PC-3 (cell line): ENCODE measurements at regions not wholly inside any gene's neighbourhood (a gene's known extent, or its start where the extent isn't known, plus 50 kb on each side); places are given as distances from the start of the nearest gene placed in this dataset.

Experiments used
- ATAC-seq: fragments of 200-7000 bp; cut with Tn5 transposase; 2 replicates; pipeline ENCODE4 v1.9.1; 2020; ENCODE audit warnings: mild to moderate bottlenecking, moderate library complexity
- BruUV-seq: library from RNA; stranded (reverse); fragments of 400-500 nt; replicated peaks from 2 replicates; lab custom pipeline; 2021; lab: Mats Ljungman, UMichigan
- CTCF ChIA-PET: fragments of 300-600 bp; sonication (Branson Sonifier 250); formaldehyde crosslinking; loops from one replicate; lab custom pipeline; 2022; ENCODE audit warnings: antibody characterized with exemption; lab: Charles Lee
- POLR2A ChIA-PET: fragments of 300-600 bp; sonication (Branson Sonifier 250); formaldehyde crosslinking; loops from one replicate; lab custom pipeline; 2022; ENCODE audit warnings: antibody characterized with exemption; ENCODE audit not compliant: unreplicated experiment; lab: Charles Lee
- DNase-seq: peaks from one replicate; pipeline ENCODE4 v3.0.0-alpha.2; 2015
- H2AFZ ChIP-seq: fragments of 300-600 bp; sonication (generic); 2 replicates; pipeline ENCODE4 v1.6.0; 2016; ENCODE audit warnings: antibody characterized with exemption, low read length
- H3F3A ChIP-seq: fragments of 300-600 bp; sonication (generic); one replicate; pipeline ENCODE4 v1.6.0; 2017; ENCODE audit warnings: antibody characterized with exemption, low read length, control low read depth, mild to moderate bottlenecking; ENCODE audit not compliant: unreplicated experiment
- H3K27ac ChIP-seq: fragments of 300-600 bp; sonication (generic); 2 replicates; pipeline ENCODE4 v1.5.1; 2016; ENCODE audit warnings: mild to moderate bottlenecking, low read length
- H3K27me3 ChIP-seq: fragments of 300-600 bp; sonication (generic); 2 replicates; pipeline ENCODE4 v1.6.1; 2016; ENCODE audit warnings: low read length, mixed read lengths
- H3K36me3 ChIP-seq: fragments of 300-600 bp; sonication (generic); 2 replicates; pipeline ENCODE4 v1.6.1; 2016; ENCODE audit warnings: low read depth, mixed run types, low read length, mixed read lengths
- H3K4me1 ChIP-seq: fragments of 300-600 bp; sonication (generic); 2 replicates; pipeline ENCODE4 v1.5.1; 2016; ENCODE audit warnings: low read length; ENCODE audit not compliant: insufficient read depth
- H3K4me2 ChIP-seq: fragments of 300-600 bp; sonication (generic); 2 replicates; pipeline ENCODE4 v1.6.0; 2016; ENCODE audit warnings: low read length
- H3K4me3 ChIP-seq: fragments of 300-600 bp; sonication (generic); 2 replicates; pipeline ENCODE4 v1.5.1; 2016; ENCODE audit warnings: mild to moderate bottlenecking, low read length, mixed read lengths
- H3K79me2 ChIP-seq: fragments of 300-600 bp; sonication (generic); 2 replicates; pipeline ENCODE4 v1.6.1; 2017; ENCODE audit warnings: low read length, mixed read lengths
- H3K9ac ChIP-seq: fragments of 300-600 bp; sonication (generic); 2 replicates; pipeline ENCODE4 v1.6.0; 2016; ENCODE audit warnings: mild to moderate bottlenecking, low read length
- H3K9me2 ChIP-seq: fragments of 300-600 bp; sonication (generic); replicated peaks from 2 replicates; pipeline ENCODE4 v1.6.1; 2016; ENCODE audit warnings: mixed run types, low read length, mixed read lengths
- H3K9me3 ChIP-seq: fragments of 300-600 bp; sonication (generic); 2 replicates; pipeline ENCODE4 v1.6.1; 2016; ENCODE audit warnings: low read length, mixed read lengths
- H4K20me1 ChIP-seq: fragments of 300-600 bp; sonication (generic); 2 replicates; pipeline ENCODE4 v1.6.1; 2016; ENCODE audit warnings: low read length, mixed read lengths
- CTCF ChIP-seq: fragments of 300-600 bp; sonication (generic); conservative IDR thresholded peaks from 2 replicates; pipeline ENCODE4 v1.5.1; 2017; ENCODE audit warnings: antibody characterized with exemption, low read depth, mild to moderate bottlenecking, low read length
- EZH2 ChIP-seq: fragments of 300-600 bp; sonication (generic); IDR thresholded peaks from one replicate; pipeline ENCODE4 v1.6.1; 2017; ENCODE audit warnings: antibody characterized with exemption, mild to moderate bottlenecking, low read length; ENCODE audit not compliant: unreplicated experiment
- EZH2phosphoT487 ChIP-seq: fragments of 300-600 bp; sonication (generic); IDR thresholded peaks from 2 replicates; pipeline ENCODE4 v1.6.1; 2018; ENCODE audit warnings: mild to moderate bottlenecking, antibody characterized with exemption, low read length, borderline replicate concordance
- intact Hi-C: fragments of 100-400 bp; cut with micrococcal nuclease; formaldehyde crosslinking; loops from 2 replicates; pipeline ENCODE4 v1.9.0; 2023

GRCh38 chr2:52454962-52455361 lies 1312.6 kb upstream of the CHAC2 start:
- no peaks in the 10 kb centered on the region for H3K9me2 ChIP-seq
- ATAC-seq (no peak), DNase-seq (no peak)
- H3K4me3 ChIP-seq, result no peak overlapping the region
- no peak overlapping the region for H3K27ac ChIP-seq
- H3K9me3 ChIP-seq, result no peaks in the 10 kb centered on the region
- H3K4me2 ChIP-seq, result no peak overlapping the region
- no peak overlapping the region for H2AFZ ChIP-seq
- intact Hi-C loops, result no loop called here
- no TSS peak for BruUV-seq
- ChIA-PET POLR2A (no interaction called here), CTCF (no interaction called here)
- no peaks in the 10 kb centered on the region for H4K20me1 ChIP-seq
- H3K27me3 ChIP-seq, result no peaks in the 10 kb centered on the region
- H3F3A ChIP-seq, result no peaks in the 10 kb centered on the region
- no peak overlapping the region for H3K9ac ChIP-seq
- H3K4me1 ChIP-seq, result no peaks in the 10 kb centered on the region
- TF ChIP-seq EZH2phosphoT487 (no peak), CTCF (no peak), EZH2 (no peak)
- H3K79me2 ChIP-seq, result no peaks in the 10 kb centered on the region
- no peaks in the 10 kb centered on the region for H3K36me3 ChIP-seq

- no peak for DNase-seq
Observed at GRCh38 chr2:52452201-52452600, 1315.4 kb upstream of the CHAC2 start.

More at GRCh38 chr2:52452201-52452600, 1315.4 kb upstream of the CHAC2 start:
- H3K4me2 ChIP-seq, result no peak overlapping the region
- H3K4me1 ChIP-seq, result no peaks in the 10 kb centered on the region
- intact Hi-C loops, result no loop called here
- no peak overlapping the region for H2AFZ ChIP-seq
- H3K36me3 ChIP-seq, result no peaks in the 10 kb centered on the region
- H4K20me1 ChIP-seq, result no peaks in the 10 kb centered on the region
- H3K9ac ChIP-seq, result no peak overlapping the region
- no TSS peak for BruUV-seq
- no peaks in the 10 kb centered on the region for H3K9me2 ChIP-seq
- no peak overlapping the region for H3K27ac ChIP-seq
- no peak overlapping the region for H3K4me3 ChIP-seq
- TF ChIP-seq EZH2, result no peak
- no peak for TF ChIP-seq EZH2phosphoT487
- TF ChIP-seq CTCF, result no peak
- no peaks in the 10 kb centered on the region for H3K79me2 ChIP-seq
- H3K27me3 ChIP-seq, result no peaks in the 10 kb centered on the region
- H3K9me3 ChIP-seq, result no peaks in the 10 kb centered on the region
- CTCF ChIA-PET, result no interaction called here
- ATAC-seq, result no peak
- no peaks in the 10 kb centered on the region for H3F3A ChIP-seq
- POLR2A ChIA-PET, result no interaction called here
